CD4-positive, alpha-beta T cell (primary cell): ENCODE measurements at regions not wholly inside any gene's neighbourhood (a gene's known extent, or its start where the extent isn't known, plus 50 kb on each side); places are given as distances from the start of the nearest gene placed in this dataset.

Experiments used
- ATAC-seq: fragments of 200-7000 bp; cut with Tn5 transposase; one replicate; pipeline ENCODE4 v1.10.0; 2022; ENCODE audit warnings: mild to moderate bottlenecking; ENCODE audit not compliant: poor library complexity
- CTCF ChIA-PET: fragments of 350-600 bp; sonication (Branson Sonifier 250); formaldehyde crosslinking; loops from one replicate; lab custom pipeline; 2021; ENCODE audit warnings: antibody characterized with exemption, inconsistent platforms; lab: Charles Lee
- POLR2A ChIA-PET: fragments of 350-600 bp; sonication (Branson Sonifier 250); formaldehyde crosslinking; loops from one replicate; lab custom pipeline; 2021; ENCODE audit warnings: antibody characterized with exemption, inconsistent platforms; lab: Charles Lee
- DNase-seq, 14 experiments: peaks; one replicate each; pipeline ENCODE4 v3.0.0-alpha.2; 2013 to 2020; ENCODE audit warnings: mixed read lengths in 2 of 14
- H3K27ac ChIP-seq, 2 donors: one replicate each; pipeline versions ENCODE4 v1.5.1 to v1.7.0; 2013; ENCODE audit warnings: low read length in 2 of 2, low read depth in 1 of 2, mild to moderate bottlenecking in 1 of 2
- H3K27me3 ChIP-seq, 2 experiments: 1 replicate in 1 of 2; 2 replicates in 1 of 2; pipeline versions ENCODE4 v1.6.1 to v1.7.0; 2013; ENCODE audit warnings: low read length in 2 of 2, control low read depth in 1 of 2, mild to moderate bottlenecking in 1 of 2, moderate library complexity in 1 of 2; ENCODE audit not compliant: insufficient read depth in 2 of 2, control insufficient read depth in 1 of 2
- H3K36me3 ChIP-seq: one replicate; pipeline ENCODE4 v1.6.1; 2013; ENCODE audit warnings: low read length, control low read depth; ENCODE audit not compliant: insufficient read depth
- H3K4me1 ChIP-seq: one replicate; pipeline ENCODE4 v1.6.1; 2013; ENCODE audit warnings: low read length, control low read depth; ENCODE audit not compliant: insufficient read depth
- H3K4me3 ChIP-seq: one replicate; pipeline ENCODE4 v1.5.1; 2013; ENCODE audit warnings: mild to moderate bottlenecking, low read length, moderate library complexity
- H3K9me3 ChIP-seq, 2 experiments: 1 replicate in 1 of 2; 2 replicates in 1 of 2; pipeline versions ENCODE4 v1.6.1 to v1.7.0; 2013; ENCODE audit warnings: low read length in 2 of 2, mild to moderate bottlenecking in 2 of 2, control low read depth in 1 of 2, moderate library complexity in 1 of 2; ENCODE audit not compliant: control insufficient read depth in 1 of 2, insufficient read depth in 1 of 2
- H3K27ac Mint-ChIP-seq: one replicate; pipeline ENCODE4 v1.8.0; 2020; ENCODE audit warnings: mixed read lengths
- H3K27me3 Mint-ChIP-seq: one replicate; pipeline ENCODE4 v1.8.0; 2021; ENCODE audit warnings: mixed read lengths
- H3K36me3 Mint-ChIP-seq: one replicate; pipeline ENCODE4 v1.8.0; 2021; ENCODE audit warnings: low read depth, mixed read lengths
- H3K4me1 Mint-ChIP-seq: one replicate; pipeline ENCODE4 v1.8.0; 2021; ENCODE audit warnings: low read depth, mixed read lengths
- H3K4me3 Mint-ChIP-seq: one replicate; pipeline ENCODE4 v1.8.0; 2020; ENCODE audit warnings: mild to moderate bottlenecking, mixed read lengths
- H3K9me3 Mint-ChIP-seq: one replicate; pipeline ENCODE4 v1.8.0; 2020; ENCODE audit warnings: mixed read lengths
- CTCF ChIP-seq: fragments of 200-600 bp; IDR thresholded peaks from one replicate; pipeline ENCODE4 v1.8.0; 2022; ENCODE audit warnings: antibody characterized with exemption, mild to moderate bottlenecking
- intact Hi-C, 2 experiments: fragments of 100-400 bp; cut with DNase I in 1 of 2; cut with micrococcal nuclease in 1 of 2; formaldehyde crosslinking; loops; one replicate each; pipeline versions ENCODE4 v1.15.1 to v1.9.0; 2023 to 2025; cut with DNase I, micrococcal nuclease

- no peaks in the 10 kb centered on the region for H3K4me1 ChIP-seq
- DNase-seq (no peak), ATAC-seq (no peak)
- H3K9me3 ChIP-seq, result no peaks in the 10 kb centered on the region
- no peak for TF ChIP-seq CTCF
- H3K27ac Mint-ChIP-seq, result no peak overlapping the region
- no peak overlapping the region for H3K4me3 ChIP-seq
- H3K4me3 Mint-ChIP-seq, result no peak overlapping the region
- no peak overlapping the region for H3K27ac ChIP-seq
- CTCF ChIA-PET, result no interaction called here
- no peaks in the 10 kb centered on the region for H3K27me3 Mint-ChIP-seq
- no peaks in the 10 kb centered on the region for H3K27me3 ChIP-seq
- H3K36me3 ChIP-seq, result no peaks in the 10 kb centered on the region
- no peaks in the 10 kb centered on the region for H3K9me3 Mint-ChIP-seq
- H3K4me1 Mint-ChIP-seq, result no peaks in the 10 kb centered on the region
- H3K36me3 Mint-ChIP-seq, result no peaks in the 10 kb centered on the region
- POLR2A ChIA-PET, result no interaction called here
- intact Hi-C loops, result no loop called here
These were observed 66.3 kb upstream of the NANOGP8 start for GRCh38 chr15:35151381-35151780.

- Mint-ChIP-seq H3K4me1 (no peaks in the 10 kb centered on the region), H3K9me3 (no peaks in the 10 kb centered on the region), H3K27ac (no peak overlapping the region), H3K27me3 (no peaks in the 10 kb centered on the region), H3K36me3 (no peaks in the 10 kb centered on the region), H3K4me3 (no peak overlapping the region)
- intact Hi-C loops, result no loop called here
- Histone ChIP-seq H3K36me3 (no peaks in the 10 kb centered on the region), H3K9me3 (no peaks in the 10 kb centered on the region), H3K4me3 (no peak overlapping the region), H3K27me3 (no peaks in the 10 kb centered on the region), H3K4me1 (no peaks in the 10 kb centered on the region), H3K27ac (no peak overlapping the region)
- TF ChIP-seq CTCF, result no peak
- ChIA-PET POLR2A (no interaction called here), CTCF (no interaction called here)
- no peak for ATAC-seq
- DNase-seq, result no peak
These were observed 65.3 kb upstream of the NANOGP8 start for GRCh38 chr15:35150361-35150760.

- Mint-ChIP-seq H3K27ac (no peak overlapping the region), H3K27me3 (no peaks in the 10 kb centered on the region), H3K4me3 (no peak overlapping the region), H3K4me1 (no peaks in the 10 kb centered on the region), H3K9me3 (no peaks in the 10 kb centered on the region), H3K36me3 (no peaks in the 10 kb centered on the region)
- DNase-seq, result no peak
- ChIA-PET POLR2A (no interaction called here), CTCF (no interaction called here)
- TF ChIP-seq CTCF, result no peak
- H3K4me3 ChIP-seq, result no peak overlapping the region
- H3K27ac ChIP-seq, result no peak overlapping the region
- ATAC-seq, result no peak
- intact Hi-C loops, result no loop called here
- H3K9me3 ChIP-seq, result no peaks in the 10 kb centered on the region
- no peaks in the 10 kb centered on the region for H3K4me1 ChIP-seq
- no peaks in the 10 kb centered on the region for H3K27me3 ChIP-seq
- no peaks in the 10 kb centered on the region for H3K36me3 ChIP-seq
These were observed 60.2 kb upstream of the NANOGP8 start for GRCh38 chr15:35145336-35145735.
